ENCODE measurements at regions not wholly inside any gene's neighbourhood (a gene's known extent, or its start where the extent isn't known, plus 50 kb on each side); places are given as distances from the start of the nearest gene placed in this dataset.

- no peak for DNase-seq
Measured at GRCh38 chr15:99921101-99921500, 187.9 kb upstream of the LYSMD4 start.

- DNase-seq: no peak
Measured at GRCh38 chr15:99918072-99918471, 184.8 kb upstream of the LYSMD4 start.

- no peak for DNase-seq
Measured at GRCh38 chr15:99917252-99917651, 184.0 kb upstream of the LYSMD4 start.

GRCh38 chr15:99916668-99917223 is 183.5 kb upstream of the LYSMD4 start:
- DNase-seq: no peak

- DNase-seq: no peak
Measured at GRCh38 chr15:99914723-99915122, 181.5 kb upstream of the LYSMD4 start.

GRCh38 chr15:99911816-99912215 is 178.6 kb upstream of the LYSMD4 start:
- DNase-seq: no peak

GRCh38 chr15:99909592-99910295 is 176.5 kb upstream of the LYSMD4 start:
- no peak for DNase-seq

- DNase-seq: no peak
Measured at GRCh38 chr15:99907698-99908097, 174.5 kb upstream of the LYSMD4 start.

- DNase-seq: no peak
Measured at GRCh38 chr15:99906793-99907192, 173.6 kb upstream of the LYSMD4 start.

- no peak for DNase-seq
Measured at GRCh38 chr15:99906311-99906710, 173.1 kb upstream of the LYSMD4 start.

GRCh38 chr15:99902248-99902928 is 169.2 kb upstream of the LYSMD4 start:
- DNase-seq: no peak

- no peak for DNase-seq
Measured at GRCh38 chr15:99895956-99896311, 162.7 kb upstream of the LYSMD4 start.

- DNase-seq: no peak
Measured at GRCh38 chr15:99895189-99895955, 162.1 kb upstream of the LYSMD4 start.

- no peak for DNase-seq
Measured at GRCh38 chr15:99878835-99879234, 145.6 kb upstream of the LYSMD4 start.

- DNase-seq: no peak
Measured at GRCh38 chr15:99873451-99873850, 140.2 kb upstream of the LYSMD4 start.

- no peak for DNase-seq
Measured at GRCh38 chr15:99863550-99864198, 130.4 kb upstream of the LYSMD4 start.

- no peak for DNase-seq
Measured at GRCh38 chr15:99857836-99858235, 124.6 kb upstream of the LYSMD4 start.

GRCh38 chr15:99850517-99850916 is 117.3 kb upstream of the LYSMD4 start:
- DNase-seq: no peak

GRCh38 chr15:99845009-99845408 is 111.8 kb upstream of the LYSMD4 start:
- DNase-seq: no peak

- no peak for DNase-seq
Measured at GRCh38 chr15:99844150-99844549, 110.9 kb upstream of the LYSMD4 start.

GRCh38 chr15:99842071-99842470 is 108.8 kb upstream of the LYSMD4 start:
- no peak for DNase-seq

- DNase-seq: no peak
Measured at GRCh38 chr15:99826157-99826780, 93.0 kb upstream of the LYSMD4 start.
